ENCODE measurements at regions not wholly inside any gene's neighbourhood (a gene's known extent, or its start where the extent isn't known, plus 50 kb on each side); places are given as distances from the start of the nearest gene placed in this dataset.

DNA sequence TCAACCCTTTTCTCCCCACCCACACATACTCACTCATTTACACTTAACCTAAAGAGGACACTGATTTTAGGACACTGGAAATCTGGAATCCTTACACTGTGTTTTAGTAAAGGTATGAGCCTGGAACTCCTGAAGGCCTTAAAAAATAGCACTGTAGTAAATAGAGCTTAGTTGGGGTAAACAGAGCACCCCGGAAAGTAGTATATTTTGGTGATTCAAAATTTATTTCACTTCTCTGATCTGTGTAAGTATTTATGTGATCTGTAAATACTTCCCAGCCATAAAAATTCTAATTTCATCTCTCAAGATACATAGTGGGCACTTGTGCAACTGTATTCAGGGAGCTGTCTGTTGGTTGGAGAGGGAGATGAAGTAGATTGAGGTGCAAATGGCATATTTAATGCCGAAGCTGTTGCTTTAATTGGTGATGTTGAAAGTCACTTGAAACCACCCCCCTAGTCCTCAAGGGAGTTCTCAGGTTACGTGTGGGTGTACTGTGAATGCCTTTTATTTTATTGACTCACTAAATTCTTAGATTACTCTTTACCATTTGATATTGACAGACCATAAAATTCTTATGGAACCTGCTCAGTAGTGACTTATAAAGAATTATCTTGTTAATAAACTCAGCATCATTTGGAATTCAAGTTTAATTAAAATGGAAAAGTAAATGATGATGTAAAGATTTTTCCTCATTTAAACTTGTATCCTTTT is 154.9 kb downstream of the SOX4 start:
- WGBS, 2 donors, result 39 to 50% methylated on average over 3 of the region's 3 CpGs
- Histone ChIP-seq H3K27me3 (no peaks in the 10 kb centered on the region), H3K4me3 (no peak overlapping the region), H3K27ac (no peak overlapping the region), H3K9me3 (no peaks in the 10 kb centered on the region), H3K36me3 (replicated peaks in 1 of 2; ENCODE audit: insufficient read depth in 1 of 2, low read depth in 2 of 2) (no peaks in the 10 kb centered on the region), H3K4me1 (no peaks in the 10 kb centered on the region)
- DNase-seq (no peak), ATAC-seq (no peak)
- TF ChIP-seq, protein P1, sequence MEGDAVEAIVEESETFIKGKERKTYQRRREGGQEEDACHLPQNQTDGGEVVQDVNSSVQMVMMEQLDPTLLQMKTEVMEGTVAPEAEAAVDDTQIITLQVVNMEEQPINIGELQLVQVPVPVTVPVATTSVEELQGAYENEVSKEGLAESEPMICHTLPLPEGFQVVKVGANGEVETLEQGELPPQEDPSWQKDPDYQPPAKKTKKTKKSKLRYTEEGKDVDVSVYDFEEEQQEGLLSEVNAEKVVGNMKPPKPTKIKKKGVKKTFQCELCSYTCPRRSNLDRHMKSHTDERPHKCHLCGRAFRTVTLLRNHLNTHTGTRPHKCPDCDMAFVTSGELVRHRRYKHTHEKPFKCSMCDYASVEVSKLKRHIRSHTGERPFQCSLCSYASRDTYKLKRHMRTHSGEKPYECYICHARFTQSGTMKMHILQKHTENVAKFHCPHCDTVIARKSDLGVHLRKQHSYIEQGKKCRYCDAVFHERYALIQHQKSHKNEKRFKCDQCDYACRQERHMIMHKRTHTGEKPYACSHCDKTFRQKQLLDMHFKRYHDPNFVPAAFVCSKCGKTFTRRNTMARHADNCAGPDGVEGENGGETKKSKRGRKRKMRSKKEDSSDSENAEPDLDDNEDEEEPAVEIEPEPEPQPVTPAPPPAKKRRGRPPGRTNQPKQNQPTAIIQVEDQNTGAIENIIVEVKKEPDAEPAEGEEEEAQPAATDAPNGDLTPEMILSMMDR (IDR thresholded peaks at IDR 0.05), result no peak
- no peak for TF ChIP-seq POLR2A (IDR thresholded peaks at IDR 0.05)
- intact Hi-C loops (cut with DNase I), result no loop called here

DNA sequence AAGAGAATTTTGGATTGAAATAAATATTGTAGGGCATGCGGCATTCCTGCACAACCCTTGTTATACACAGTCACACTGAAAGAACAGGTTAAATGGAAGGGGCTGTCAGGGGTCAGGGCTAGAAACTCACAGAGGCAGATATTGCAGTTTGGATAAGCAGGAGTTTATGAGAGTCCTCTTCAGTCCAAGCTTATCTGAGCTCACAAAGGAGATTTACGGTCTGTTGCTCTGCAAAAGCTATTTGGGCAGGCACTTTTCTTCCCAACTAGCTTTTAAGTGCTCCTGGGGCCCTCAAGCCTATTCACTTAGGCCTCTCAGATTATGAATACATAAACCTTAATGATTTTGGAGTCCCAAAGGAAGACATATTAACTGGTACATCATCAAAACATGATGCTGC is 156.2 kb downstream of the SOX4 start:
- Histone ChIP-seq H3K36me3 (replicated peaks in 1 of 2; ENCODE audit: insufficient read depth in 1 of 2, low read depth in 2 of 2) (no peaks in the 10 kb centered on the region), H3K4me1 (no peaks in the 10 kb centered on the region), H3K27ac (no peak overlapping the region), H3K4me3 (no peak overlapping the region), H3K9me3 (no peaks in the 10 kb centered on the region), H3K27me3 (no peaks in the 10 kb centered on the region)
- TF ChIP-seq, protein P1 (IDR thresholded peaks at IDR 0.05), result no peak
- no peak for TF ChIP-seq POLR2A (IDR thresholded peaks at IDR 0.05)
- 90 to 92% methylated on average over 2 of the region's 2 CpGs for WGBS, 2 donors
- DNase-seq (no peak), ATAC-seq (no peak)
- intact Hi-C loops (cut with DNase I), result no loop called here

DNA sequence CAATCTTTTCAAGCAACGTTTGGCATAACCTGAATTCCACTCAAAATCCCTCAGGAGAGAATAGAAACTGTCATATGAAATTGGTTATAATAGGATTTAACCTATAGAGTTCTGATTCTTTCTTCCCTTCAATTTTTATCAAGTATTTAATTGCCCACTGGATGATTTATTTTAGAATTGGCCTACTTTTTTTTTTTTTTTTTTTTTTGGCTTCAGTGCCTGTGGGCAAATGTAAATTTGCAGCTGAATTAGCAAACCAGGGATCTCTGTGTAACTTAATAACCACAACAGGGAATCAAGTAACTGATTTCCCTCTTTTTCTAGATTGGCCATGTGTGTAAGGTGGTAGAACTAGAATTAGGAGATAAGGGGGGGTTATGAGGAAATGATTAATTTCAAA is 157.0 kb downstream of the SOX4 start:
- intact Hi-C loops (cut with DNase I), result no loop called here
- Histone ChIP-seq H3K4me1 (no peaks in the 10 kb centered on the region), H3K9me3 (no peaks in the 10 kb centered on the region), H3K27ac (no peak overlapping the region), H3K27me3 (no peaks in the 10 kb centered on the region), H3K36me3 (replicated peaks in 1 of 2; ENCODE audit: insufficient read depth in 1 of 2, low read depth in 2 of 2) (no peaks in the 10 kb centered on the region), H3K4me3 (no peak overlapping the region)
- TF ChIP-seq, protein P1 (IDR thresholded peaks at IDR 0.05), result no peak
- no peak for TF ChIP-seq POLR2A (IDR thresholded peaks at IDR 0.05)
- DNase-seq (no peak), ATAC-seq (no peak)
- WGBS, 2 donors, result 71 to 87% methylated on average over 1 of the region's 1 CpG

DNA sequence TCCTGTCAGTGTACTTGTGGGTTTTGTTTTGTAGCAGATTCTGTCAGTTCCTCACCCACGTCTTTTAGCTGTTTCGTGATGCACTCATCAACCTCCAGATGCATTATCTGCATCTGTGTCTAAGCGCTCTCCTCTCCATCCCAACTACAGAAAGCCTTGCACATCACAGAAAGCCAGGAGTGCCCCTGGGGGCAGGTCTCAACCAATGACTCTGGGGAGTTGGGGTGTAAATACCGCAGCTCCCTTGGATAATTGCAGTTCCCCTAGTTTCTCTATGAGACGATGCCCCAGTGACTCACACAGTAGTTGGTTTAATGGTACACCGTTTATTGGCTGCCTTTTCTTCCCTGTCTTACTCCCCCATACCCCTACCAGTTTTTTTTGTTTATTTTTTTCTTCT is 158.1 kb downstream of the SOX4 start:
- Histone ChIP-seq H3K4me1 (no peaks in the 10 kb centered on the region), H3K4me3 (no peak overlapping the region), H3K9me3 (no peaks in the 10 kb centered on the region), H3K27me3 (no peaks in the 10 kb centered on the region), H3K36me3 (replicated peaks in 1 of 2; ENCODE audit: insufficient read depth in 1 of 2, low read depth in 2 of 2) (no peaks in the 10 kb centered on the region), H3K27ac (no peak overlapping the region)
- intact Hi-C loops (cut with DNase I), result no loop called here
- 82 to 93% methylated on average over 6 of the region's 6 CpGs for WGBS, 2 donors
- ATAC-seq, result no peak
- DNase-seq, result no peak
- TF ChIP-seq, protein P1 (IDR thresholded peaks at IDR 0.05), result no peak
- no peak for TF ChIP-seq POLR2A (IDR thresholded peaks at IDR 0.05)
